ENCODE measurements at regions not wholly inside any gene's neighbourhood (a gene's known extent, or its start where the extent isn't known, plus 50 kb on each side); places are given as distances from the start of the nearest gene placed in this dataset.
A peak's percentile ranks its signal among the peaks of the same experiment; 100 is the strongest.
"Not testable (repeated sequence)": the region's sequence is repeated elsewhere in the genome, so short reads cannot be mapped to it uniquely, and the experiment has no call there.

DNA sequence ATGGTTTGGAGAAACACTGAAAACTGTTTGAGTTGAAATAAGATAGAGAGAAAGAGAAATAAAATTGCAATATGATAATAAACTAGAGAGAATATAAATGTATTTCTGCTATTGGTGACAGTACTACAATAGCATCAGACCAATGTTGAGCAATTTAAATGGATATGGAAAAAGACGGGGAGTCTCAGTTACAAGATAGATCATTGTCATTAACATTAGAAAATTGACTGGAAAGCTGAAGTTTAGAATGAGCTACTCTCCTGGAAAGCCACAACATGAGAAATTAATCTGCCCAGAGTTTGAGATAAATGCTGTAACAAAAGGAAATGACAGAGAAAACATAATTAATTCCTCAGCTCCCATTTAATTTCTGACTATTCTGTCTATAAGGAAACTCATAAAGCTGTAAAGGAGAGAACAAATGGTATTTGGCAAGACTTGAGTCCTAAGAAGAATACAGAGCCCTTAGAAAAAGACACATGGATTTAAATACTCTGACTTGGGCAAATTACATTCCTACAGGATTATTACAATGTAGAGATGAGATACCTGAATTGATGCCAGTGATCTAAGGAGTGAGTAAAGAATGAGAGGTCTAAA is 624.5 kb upstream of the CHD1 start:
- no peak overlapping the region for H3K4me3 ChIP-seq (ENCODE audit: low read depth, low read length)
- DNase-seq (ENCODE audit: low read depth) = no peak
- TF ChIP-seq, protein P1, sequence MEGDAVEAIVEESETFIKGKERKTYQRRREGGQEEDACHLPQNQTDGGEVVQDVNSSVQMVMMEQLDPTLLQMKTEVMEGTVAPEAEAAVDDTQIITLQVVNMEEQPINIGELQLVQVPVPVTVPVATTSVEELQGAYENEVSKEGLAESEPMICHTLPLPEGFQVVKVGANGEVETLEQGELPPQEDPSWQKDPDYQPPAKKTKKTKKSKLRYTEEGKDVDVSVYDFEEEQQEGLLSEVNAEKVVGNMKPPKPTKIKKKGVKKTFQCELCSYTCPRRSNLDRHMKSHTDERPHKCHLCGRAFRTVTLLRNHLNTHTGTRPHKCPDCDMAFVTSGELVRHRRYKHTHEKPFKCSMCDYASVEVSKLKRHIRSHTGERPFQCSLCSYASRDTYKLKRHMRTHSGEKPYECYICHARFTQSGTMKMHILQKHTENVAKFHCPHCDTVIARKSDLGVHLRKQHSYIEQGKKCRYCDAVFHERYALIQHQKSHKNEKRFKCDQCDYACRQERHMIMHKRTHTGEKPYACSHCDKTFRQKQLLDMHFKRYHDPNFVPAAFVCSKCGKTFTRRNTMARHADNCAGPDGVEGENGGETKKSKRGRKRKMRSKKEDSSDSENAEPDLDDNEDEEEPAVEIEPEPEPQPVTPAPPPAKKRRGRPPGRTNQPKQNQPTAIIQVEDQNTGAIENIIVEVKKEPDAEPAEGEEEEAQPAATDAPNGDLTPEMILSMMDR (conservative IDR thresholded peaks at IDR 0.05; ENCODE audit: low read depth, low read length) = no peak

DNA sequence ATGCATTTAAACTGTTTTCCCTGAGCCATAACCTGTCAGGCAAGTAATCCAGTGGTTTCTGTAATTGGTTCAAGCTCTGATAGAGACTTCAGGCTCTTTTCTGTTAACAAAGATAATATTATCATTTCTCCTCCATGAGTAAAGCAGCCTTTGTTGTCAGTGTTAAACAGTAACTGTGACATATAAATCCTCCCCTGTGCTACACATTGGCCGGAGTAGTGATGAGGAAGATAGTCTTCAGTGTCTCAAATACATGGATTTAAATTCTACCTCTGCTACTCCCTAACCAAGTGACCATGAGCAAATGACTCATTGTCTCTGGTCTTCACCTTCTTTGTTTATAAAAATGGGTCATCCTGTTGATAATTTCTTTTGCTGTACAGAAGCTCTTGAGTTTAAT is 615.5 kb upstream of the CHD1 start:
- peak; percentile 6 for DNase-seq (ENCODE audit: low read depth)
- TF ChIP-seq, protein P1 (conservative IDR thresholded peaks at IDR 0.05; ENCODE audit: low read depth, low read length) = no peak
- H3K4me3 ChIP-seq (ENCODE audit: low read depth, low read length) = no peak overlapping the region

DNA sequence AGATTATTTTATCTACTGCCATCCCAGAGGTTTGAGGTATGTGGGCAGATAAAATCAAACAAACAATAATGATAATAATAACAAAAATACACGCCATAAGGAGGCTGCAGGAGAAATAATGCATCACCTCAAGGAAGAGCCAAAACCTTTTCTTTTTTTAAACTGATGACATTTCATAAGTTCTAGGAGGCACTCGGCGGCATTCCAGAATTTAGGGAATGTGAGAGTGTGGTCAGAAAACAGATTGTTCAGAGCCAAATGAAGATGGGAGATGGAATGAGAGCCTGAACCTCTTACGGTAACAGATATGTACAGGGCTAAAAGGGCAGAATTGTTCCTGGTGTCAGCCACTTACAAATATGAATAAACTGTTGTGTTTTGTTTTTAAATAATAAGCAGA is 615.0 kb upstream of the CHD1 start:
- H3K4me3 ChIP-seq (ENCODE audit: low read depth, low read length) = no peak overlapping the region
- DNase-seq (ENCODE audit: low read depth) = peak; percentile 84
- TF ChIP-seq, protein P1 (conservative IDR thresholded peaks at IDR 0.05; ENCODE audit: low read depth, low read length) = no peak

DNA sequence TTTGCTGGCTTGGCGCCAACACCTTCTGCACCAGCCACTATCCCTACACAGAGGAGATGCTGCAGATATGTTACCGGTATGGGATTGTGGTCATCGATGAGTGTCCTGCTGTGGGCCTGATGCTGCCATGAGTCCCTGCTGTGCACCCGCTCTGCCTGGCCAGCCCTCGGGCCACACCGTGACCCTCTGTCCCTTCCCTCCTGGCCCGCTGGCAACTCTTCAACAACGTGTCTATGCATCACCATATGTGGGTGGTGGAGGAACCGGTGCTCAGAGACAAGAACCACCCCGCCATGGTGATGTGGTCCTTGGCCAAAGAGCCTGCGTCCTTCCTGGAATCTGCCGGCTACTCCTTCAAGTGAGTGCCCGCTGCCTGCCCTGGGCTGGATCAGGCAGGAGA is 605.4 kb upstream of the CHD1 start:
- DNase-seq (ENCODE audit: low read depth); H3K4me3 ChIP-seq (ENCODE audit: low read depth, low read length): not testable (repeated sequence)

DNA sequence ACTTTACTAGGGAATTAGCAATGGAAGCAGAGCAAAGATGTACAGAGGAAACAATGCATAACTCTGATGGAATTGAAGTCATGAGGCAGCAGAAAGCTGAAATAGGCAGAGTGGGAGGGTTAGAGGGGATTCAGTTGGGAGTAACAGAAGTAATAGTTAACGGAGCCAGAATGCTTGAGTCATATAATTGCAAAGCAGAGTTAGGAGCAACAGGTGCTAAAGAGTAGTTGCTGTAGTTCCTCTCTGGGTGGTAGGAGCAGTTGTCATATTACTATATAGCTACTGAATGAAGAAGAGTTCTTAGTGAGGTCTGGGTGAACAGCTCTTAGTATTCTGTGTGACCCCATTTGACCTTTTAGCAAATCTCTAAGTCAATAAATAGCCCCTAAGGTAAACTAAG is 592.9 kb upstream of the CHD1 start:
- not testable (repeated sequence) for H3K4me3 ChIP-seq (ENCODE audit: low read depth, low read length); DNase-seq (ENCODE audit: low read depth)

DNA sequence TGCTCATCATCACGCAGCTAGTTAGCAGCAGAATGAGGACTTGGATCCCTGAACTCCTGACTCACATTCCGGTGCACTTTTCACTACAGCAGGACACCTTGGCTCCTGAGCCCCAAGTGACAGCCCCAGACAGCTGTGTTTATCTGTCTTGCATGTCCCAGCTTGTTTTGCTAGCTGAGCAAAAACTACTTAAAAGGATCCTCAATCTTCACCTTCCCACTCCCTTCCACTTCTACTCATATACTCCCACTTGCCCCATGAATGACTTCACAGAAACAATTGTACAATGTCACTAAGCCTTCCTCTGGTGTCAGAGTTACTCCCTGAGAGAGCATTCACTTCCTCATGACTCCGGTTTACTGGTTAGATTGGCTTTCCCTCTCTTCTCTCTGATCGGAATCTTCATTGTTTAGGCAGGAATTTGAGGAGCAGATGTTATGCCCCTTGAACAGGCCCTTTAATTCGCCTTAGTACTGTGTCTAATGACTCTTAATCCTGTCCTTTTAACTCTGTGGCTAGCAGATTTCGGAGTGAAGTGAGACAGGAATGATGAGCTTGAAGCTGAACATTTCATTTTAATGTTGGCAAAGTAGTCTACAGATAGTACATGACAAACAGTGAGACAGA is 587.2 kb upstream of the CHD1 start:
- not testable (repeated sequence) for H3K4me3 ChIP-seq (ENCODE audit: low read depth, low read length); DNase-seq (ENCODE audit: low read depth)

DNA sequence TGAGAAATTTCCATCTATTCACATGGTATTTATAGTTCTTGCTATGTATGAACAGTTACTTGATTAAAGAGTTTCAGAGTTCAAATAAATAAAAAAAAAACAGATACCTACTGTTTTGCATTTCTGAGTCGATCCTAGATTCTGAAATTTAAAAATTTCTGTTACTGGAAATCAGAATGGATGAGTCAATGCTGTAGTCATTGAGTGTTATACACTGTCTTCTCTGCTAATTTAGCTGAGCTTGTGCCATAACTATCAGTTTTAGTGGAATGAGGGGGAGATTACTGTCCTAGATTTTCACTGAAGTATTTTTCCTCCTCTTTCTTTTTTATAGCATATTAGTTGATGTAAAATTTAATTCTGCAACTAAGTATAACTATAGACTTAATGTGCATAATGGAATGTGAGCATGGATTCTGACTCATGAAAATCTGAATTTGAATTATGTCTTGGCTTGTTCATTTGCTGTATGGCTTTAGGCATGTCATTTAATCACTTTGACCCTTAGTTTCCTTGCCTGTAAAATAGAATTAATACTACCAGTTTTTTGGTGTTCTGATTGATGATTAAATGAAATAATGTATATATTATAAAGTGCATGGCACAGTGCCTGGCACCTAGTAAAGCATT is 581.5 kb upstream of the CHD1 start:
- H3K4me3 ChIP-seq (ENCODE audit: low read depth, low read length); DNase-seq (ENCODE audit: low read depth): not testable (repeated sequence)

DNA sequence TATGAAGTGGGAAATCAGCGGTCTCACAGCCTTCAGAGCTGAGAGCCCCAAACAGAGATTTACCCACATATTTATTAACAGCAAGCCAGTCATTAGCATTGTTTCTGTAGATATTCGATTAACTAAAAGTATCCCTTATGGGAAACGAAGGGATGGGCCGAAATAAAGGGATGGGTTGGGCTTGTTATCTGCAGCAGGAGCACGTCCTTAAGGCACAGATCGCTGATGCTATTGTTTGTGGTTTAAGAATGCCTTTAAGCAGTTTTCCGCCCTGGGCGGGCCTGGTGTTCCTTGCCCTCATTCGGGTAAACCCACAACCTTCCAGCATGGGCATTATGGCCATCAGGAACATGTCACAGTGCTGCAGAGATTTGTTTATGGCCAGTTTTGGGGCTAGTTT is 580.3 kb upstream of the CHD1 start:
- DNase-seq (ENCODE audit: low read depth); H3K4me3 ChIP-seq (ENCODE audit: low read depth, low read length): not testable (repeated sequence)

DNA sequence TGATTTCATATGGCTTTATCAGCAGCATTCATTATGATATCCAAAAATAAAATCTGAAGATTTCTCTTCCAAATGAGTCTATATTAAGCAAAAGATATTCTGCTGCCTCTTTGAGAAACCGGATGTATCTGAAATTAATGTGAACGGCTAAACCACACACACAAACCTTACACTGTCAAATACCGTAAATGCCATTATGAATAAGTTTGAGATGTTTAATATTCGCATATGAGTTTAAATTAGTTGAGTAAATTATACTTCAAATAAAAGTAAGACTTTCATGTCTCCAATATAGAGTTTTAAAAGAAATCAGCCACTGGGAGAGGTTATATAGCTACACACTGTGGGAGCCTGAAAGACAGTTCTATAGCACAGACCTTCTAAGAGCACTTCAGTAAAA is 566.6 kb upstream of the CHD1 start:
- not testable (repeated sequence) for H3K4me3 ChIP-seq (ENCODE audit: low read depth, low read length); DNase-seq (ENCODE audit: low read depth)

DNA sequence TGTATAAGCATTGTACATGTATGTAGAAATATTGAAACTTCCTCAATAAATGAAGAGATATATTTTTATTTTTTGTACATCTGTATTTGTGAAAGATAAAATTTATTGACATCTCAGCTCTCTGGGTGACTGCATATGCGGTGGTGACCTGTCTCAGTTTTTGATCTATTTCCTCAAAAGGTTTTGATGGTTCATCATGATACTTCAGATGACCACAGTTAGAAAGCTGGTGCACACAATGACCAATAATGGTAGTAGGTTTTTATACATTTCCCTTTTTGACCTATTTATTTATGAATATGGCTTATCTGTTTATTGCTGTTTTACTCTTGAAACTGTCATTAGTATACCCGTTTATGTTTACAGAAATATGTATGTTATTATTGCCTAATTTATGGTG is 549.6 kb upstream of the CHD1 start:
- not testable (repeated sequence) for H3K4me3 ChIP-seq (ENCODE audit: low read depth, low read length); DNase-seq (ENCODE audit: low read depth)

DNA sequence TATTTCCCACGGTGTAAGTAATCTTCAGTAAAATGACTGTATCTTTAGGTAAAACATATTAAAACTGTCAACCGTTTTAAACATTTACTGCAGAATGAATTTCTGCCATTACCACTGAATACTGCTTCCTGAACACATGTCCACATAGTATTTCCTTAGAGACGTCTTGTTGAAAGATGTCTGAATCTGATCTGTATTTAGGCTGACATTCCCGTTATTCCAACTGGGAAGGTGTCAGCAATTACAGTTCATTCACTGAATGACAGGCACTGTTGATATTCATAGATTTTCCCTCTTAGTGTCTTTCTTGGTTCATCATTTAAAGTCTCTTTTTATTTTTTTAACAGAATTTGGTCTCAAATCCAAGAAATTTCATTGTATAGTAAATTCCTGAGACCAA is 544.5 kb upstream of the CHD1 start:
- H3K4me3 ChIP-seq (ENCODE audit: low read depth, low read length); DNase-seq (ENCODE audit: low read depth): not testable (repeated sequence)

DNA sequence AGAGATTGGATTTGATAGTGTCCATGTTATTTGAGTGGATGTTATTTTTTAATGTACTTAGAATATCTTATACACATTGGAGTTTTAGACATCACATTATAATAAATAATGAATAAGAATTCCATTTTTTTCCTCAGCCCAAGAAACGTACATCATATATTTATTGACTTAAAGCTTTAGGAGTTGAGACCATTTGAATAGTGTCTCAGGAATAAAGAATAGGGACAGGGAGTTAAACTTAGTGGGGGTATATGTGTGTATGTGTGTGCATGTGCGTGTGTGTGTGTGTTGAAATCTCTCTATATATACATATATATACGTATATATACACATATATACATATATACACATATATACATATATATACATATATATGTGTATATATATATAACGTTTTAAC is 542.9 kb upstream of the CHD1 start:
- not testable (repeated sequence) for H3K4me3 ChIP-seq (ENCODE audit: low read depth, low read length)

DNA sequence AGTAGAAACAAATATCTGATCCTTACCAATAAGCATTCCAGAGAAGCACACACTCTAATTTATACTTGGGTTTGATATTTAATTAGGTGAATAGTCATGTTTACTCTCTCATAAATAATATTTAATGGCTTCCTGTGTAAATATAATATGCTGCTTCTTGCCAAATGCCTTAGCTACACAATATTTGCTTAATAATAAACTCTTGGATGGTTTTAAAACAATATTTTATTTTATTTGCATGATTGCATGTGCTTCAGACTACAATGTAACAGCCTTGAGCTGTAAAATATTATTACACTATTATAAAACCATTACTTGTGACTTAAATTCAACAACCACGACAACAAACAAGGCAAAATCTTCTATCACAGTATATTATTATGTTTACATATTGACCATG is 542.4 kb upstream of the CHD1 start:
- not testable (repeated sequence) for H3K4me3 ChIP-seq (ENCODE audit: low read depth, low read length); DNase-seq (ENCODE audit: low read depth)

More for the DNA sequence above, 542.9 kb upstream of the CHD1 start:
- DNase-seq (ENCODE audit: low read depth) = not testable (repeated sequence)

DNA sequence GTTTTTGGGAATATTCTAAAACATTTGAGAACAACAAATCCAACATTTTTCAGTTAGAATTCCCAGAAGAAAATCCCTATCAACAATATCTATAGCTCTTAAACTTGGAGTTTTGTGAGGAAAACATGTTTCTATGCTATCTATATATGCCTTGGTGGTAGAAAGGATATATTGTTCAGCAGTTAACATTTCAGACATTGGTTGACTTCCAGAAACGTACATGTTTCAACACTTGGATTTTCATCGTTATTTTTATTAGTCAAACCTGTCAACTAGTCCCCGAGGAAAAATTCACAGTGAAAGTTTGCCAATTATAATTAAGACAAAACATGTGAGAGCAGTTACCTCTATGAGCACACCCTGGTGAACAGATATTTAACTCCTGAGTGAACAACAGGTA is 541.8 kb upstream of the CHD1 start:
- DNase-seq (ENCODE audit: low read depth); H3K4me3 ChIP-seq (ENCODE audit: low read depth, low read length): not testable (repeated sequence)
